Smooth muscle cell (in vitro differentiated cells): ENCODE measurements at regions not wholly inside any gene's neighbourhood (a gene's known extent, or its start where the extent isn't known, plus 50 kb on each side); places are given as distances from the start of the nearest gene placed in this dataset.

ENCODE experiments used
- DNase-seq: peaks from one replicate; lab custom pipeline; 2025; ENCODE audit not compliant: unreplicated experiment; lab: John Stamatoyannopoulos, UW
- H2AFZ ChIP-seq: fragments of 200-600 bp; sonication (generic); 2 replicates; pipeline ENCODE4 v1.6.0; 2016; ENCODE audit warnings: antibody characterized with exemption, low read depth, mild to moderate bottlenecking
- H3F3A ChIP-seq: fragments of 200-600 bp; sonication (generic); 2 replicates; pipeline ENCODE4 v1.6.0; 2017; ENCODE audit warnings: antibody characterized with exemption, low read depth
- H3K27ac ChIP-seq: fragments of 200-600 bp; sonication (generic); 2 replicates; pipeline ENCODE4 v1.5.1; 2016; ENCODE audit warnings: low read depth, mild to moderate bottlenecking
- H3K27me3 ChIP-seq: fragments of 200-600 bp; sonication (generic); 2 replicates; pipeline ENCODE4 v1.6.1; 2016; ENCODE audit warnings: low read depth, mild to moderate bottlenecking
- H3K36me3 ChIP-seq: fragments of 200-600 bp; sonication (generic); 2 replicates; pipeline ENCODE4 v1.5.1; 2016; ENCODE audit warnings: low read depth
- H3K4me1 ChIP-seq: fragments of 200-600 bp; sonication (generic); 2 replicates; pipeline ENCODE4 v1.5.1; 2016; ENCODE audit warnings: low read depth
- H3K4me2 ChIP-seq: fragments of 200-600 bp; sonication (generic); 2 replicates; pipeline ENCODE4 v1.6.0; 2016; ENCODE audit warnings: mild to moderate bottlenecking
- H3K4me3 ChIP-seq: fragments of 200-600 bp; sonication (generic); 2 replicates; pipeline ENCODE4 v1.5.1; 2016; ENCODE audit warnings: mild to moderate bottlenecking
- H3K79me2 ChIP-seq: fragments of 200-600 bp; sonication (generic); 2 replicates; pipeline ENCODE4 v1.6.0; 2016; ENCODE audit warnings: low read depth, mild to moderate bottlenecking
- H3K9ac ChIP-seq: fragments of 200-600 bp; sonication (generic); 2 replicates; pipeline ENCODE4 v1.6.0; 2016; ENCODE audit warnings: low read depth
- H3K9me3 ChIP-seq: fragments of 200-600 bp; sonication (generic); replicated peaks from 2 replicates; pipeline ENCODE4 v1.5.1; 2016; ENCODE audit warnings: low read depth
- H4K20me1 ChIP-seq: fragments of 200-600 bp; sonication (generic); 2 replicates; pipeline ENCODE4 v1.6.0; 2016; ENCODE audit warnings: low read depth
- WGBS: methylation state at CpG from one replicate; pipeline ENCODE4 v1.1.7; 2016; ENCODE audit warnings: low lambda C conversion rate; 5-methylcytosine and 5-hydroxymethylcytosine counted together
- TF ChIP-seq, protein P1 (sequence below): fragments of 200-600 bp; sonication (generic); IDR thresholded peaks from 2 replicates; pipeline ENCODE4 v1.5.1; 2017; ENCODE audit warnings: borderline replicate concordance, mild to moderate bottlenecking, antibody characterized with exemption; ENCODE audit not compliant: insufficient read depth, poor library complexity, severe bottlenecking

DNA sequence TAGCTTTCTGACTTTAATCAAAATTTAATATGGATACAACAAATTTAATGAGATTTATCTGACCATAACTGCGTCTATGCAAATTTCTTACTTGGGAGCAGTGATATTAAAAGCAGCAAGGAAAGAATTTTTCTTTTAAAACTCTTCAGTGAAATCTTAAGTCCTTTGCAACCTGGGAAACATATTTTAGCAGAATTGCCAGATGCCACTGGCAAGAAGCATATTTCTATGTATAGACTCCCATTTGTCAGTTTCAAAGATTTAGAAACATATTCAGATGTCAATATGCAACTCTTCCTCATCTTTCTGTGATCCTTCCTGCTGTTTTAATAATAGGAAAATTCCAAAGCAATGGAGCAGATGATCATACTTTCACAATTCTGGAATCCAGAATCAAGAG is 911.3 kb downstream of the LUZP2 start:
- Histone ChIP-seq H3K4me2 (no peak overlapping the region), H3K4me1 (no peaks in the 10 kb centered on the region), H4K20me1 (no peaks in the 10 kb centered on the region), H3K4me3 (no peak overlapping the region), H3K79me2 (no peaks in the 10 kb centered on the region), H3F3A (no peaks in the 10 kb centered on the region), H3K9ac (no peak overlapping the region), H2AFZ (no peak overlapping the region), H3K27me3 (no peaks in the 10 kb centered on the region), H3K27ac (no peak overlapping the region), H3K36me3 (no peaks in the 10 kb centered on the region), H3K9me3 (no peaks in the 10 kb centered on the region)
- no peak for DNase-seq
- 78% methylated on average over 1 of the region's 1 CpG for WGBS
- TF ChIP-seq, protein P1, sequence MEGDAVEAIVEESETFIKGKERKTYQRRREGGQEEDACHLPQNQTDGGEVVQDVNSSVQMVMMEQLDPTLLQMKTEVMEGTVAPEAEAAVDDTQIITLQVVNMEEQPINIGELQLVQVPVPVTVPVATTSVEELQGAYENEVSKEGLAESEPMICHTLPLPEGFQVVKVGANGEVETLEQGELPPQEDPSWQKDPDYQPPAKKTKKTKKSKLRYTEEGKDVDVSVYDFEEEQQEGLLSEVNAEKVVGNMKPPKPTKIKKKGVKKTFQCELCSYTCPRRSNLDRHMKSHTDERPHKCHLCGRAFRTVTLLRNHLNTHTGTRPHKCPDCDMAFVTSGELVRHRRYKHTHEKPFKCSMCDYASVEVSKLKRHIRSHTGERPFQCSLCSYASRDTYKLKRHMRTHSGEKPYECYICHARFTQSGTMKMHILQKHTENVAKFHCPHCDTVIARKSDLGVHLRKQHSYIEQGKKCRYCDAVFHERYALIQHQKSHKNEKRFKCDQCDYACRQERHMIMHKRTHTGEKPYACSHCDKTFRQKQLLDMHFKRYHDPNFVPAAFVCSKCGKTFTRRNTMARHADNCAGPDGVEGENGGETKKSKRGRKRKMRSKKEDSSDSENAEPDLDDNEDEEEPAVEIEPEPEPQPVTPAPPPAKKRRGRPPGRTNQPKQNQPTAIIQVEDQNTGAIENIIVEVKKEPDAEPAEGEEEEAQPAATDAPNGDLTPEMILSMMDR: no peak

DNA sequence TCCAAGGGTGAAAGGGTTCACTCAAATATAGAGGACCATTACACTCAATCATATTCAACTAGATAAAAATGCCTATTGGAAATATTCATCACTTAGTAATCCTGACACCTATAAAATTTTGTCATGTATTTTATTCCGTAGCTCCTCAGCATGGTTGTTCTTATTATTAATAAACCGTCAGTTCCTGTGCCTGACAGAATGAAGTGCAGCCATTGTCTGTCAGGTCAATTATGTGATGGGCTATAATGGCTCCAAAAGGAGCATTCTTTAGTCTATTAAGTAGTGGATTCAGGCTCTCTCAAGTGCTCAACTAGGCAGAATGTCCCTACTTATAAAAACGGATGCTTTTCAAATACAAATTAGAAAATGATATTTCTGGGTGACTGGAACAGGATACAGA is 916.1 kb upstream of the ANO3 start:
- no peak overlapping the region for H3K9ac ChIP-seq
- no peaks in the 10 kb centered on the region for H4K20me1 ChIP-seq
- H3K79me2 ChIP-seq: no peaks in the 10 kb centered on the region
- TF ChIP-seq, protein P1: no peak
- H3F3A ChIP-seq: no peaks in the 10 kb centered on the region
- H3K36me3 ChIP-seq: no peaks in the 10 kb centered on the region
- H3K4me2 ChIP-seq: no peak overlapping the region
- H3K27ac ChIP-seq: no peak overlapping the region
- no peak for DNase-seq
- 40% methylated on average over 3 of the region's 3 CpGs for WGBS
- no peaks in the 10 kb centered on the region for H3K9me3 ChIP-seq
- H3K4me1 ChIP-seq: no peaks in the 10 kb centered on the region
- H3K4me3 ChIP-seq: no peak overlapping the region
- no peak overlapping the region for H2AFZ ChIP-seq
- H3K27me3 ChIP-seq: no peaks in the 10 kb centered on the region

DNA sequence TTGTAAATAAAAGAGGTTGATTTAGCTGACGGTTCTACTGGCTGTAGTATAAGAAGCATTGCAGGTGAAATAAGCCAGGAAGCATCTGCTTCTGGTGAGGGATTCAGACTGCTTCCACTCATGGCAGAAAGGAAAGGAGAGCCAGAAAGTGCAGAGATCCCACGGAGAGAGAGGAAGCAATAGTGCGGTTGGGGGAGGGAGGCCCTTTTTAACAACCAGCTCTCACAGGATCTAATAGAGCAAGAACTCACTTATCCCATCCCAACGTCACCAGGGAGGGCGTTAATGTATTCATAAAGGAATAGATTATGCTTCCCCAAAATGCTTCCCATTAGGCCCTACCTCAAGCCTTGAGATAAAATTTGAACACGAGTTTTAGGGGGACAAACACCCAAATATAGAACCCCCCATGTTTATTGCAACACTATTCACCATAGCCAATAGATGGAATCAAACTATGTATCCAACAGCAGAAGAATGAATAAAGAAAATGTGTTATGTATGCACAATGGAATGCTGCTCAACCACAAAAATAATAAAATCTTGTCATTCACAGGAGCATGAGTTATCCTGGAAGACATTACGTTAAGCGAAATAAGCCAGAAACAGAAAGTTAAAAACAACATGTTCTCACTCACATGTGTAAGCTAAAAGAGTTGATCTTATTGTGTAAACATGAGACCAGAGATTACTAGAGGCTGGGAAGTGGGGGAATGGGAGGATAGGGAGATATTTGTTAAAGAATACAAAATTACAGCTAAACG is 908.3 kb upstream of the ANO3 start:
- H4K20me1 ChIP-seq: no peaks in the 10 kb centered on the region
- TF ChIP-seq, protein P1: no peak
- no peak for DNase-seq
- H3K27ac ChIP-seq: no peak overlapping the region
- H3F3A ChIP-seq: no peaks in the 10 kb centered on the region
- H3K9ac ChIP-seq: no peak overlapping the region
- peak overlapping the region; percentile 37 for H2AFZ ChIP-seq
- WGBS: 59% methylated on average over 9 of the region's 9 CpGs
- no peak overlapping the region for H3K4me2 ChIP-seq
- no peaks in the 10 kb centered on the region for H3K27me3 ChIP-seq
- H3K4me3 ChIP-seq: no peak overlapping the region
- H3K9me3 ChIP-seq: no peaks in the 10 kb centered on the region
- H3K4me1 ChIP-seq: no peaks in the 10 kb centered on the region
- no peaks in the 10 kb centered on the region for H3K36me3 ChIP-seq
- H3K79me2 ChIP-seq: no peaks in the 10 kb centered on the region

DNA sequence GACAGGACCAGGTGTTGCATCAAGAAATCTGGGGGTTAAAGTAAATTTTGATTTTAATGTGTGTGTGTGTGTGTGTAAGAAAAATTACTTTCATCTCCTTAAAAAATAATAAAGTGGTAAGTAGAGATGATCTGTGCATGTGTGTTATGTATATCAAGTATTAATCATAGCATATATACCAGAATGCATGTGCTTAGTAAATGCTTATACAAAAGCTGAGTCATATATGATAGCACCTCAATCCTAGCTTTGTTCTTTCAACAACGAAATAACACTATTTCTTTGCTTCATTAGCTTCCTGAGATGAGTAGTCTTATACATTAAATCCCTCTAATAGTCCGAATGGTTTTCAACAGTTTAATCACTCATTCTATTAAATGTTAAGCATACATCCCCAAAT is 899.6 kb upstream of the ANO3 start:
- no peaks in the 10 kb centered on the region for H3K36me3 ChIP-seq
- H2AFZ ChIP-seq: no peak overlapping the region
- H3F3A ChIP-seq: no peaks in the 10 kb centered on the region
- no peak overlapping the region for H3K9ac ChIP-seq
- no peak overlapping the region for H3K27ac ChIP-seq
- H3K4me2 ChIP-seq: no peak overlapping the region
- TF ChIP-seq, protein P1: no peak
- WGBS: 83% methylated on average over 2 of the region's 2 CpGs
- no peak for DNase-seq
- H3K4me1 ChIP-seq: no peaks in the 10 kb centered on the region
- H3K27me3 ChIP-seq: no peaks in the 10 kb centered on the region
- H3K4me3 ChIP-seq: no peak overlapping the region
- H3K79me2 ChIP-seq: no peaks in the 10 kb centered on the region
- no peaks in the 10 kb centered on the region for H3K9me3 ChIP-seq
- no peaks in the 10 kb centered on the region for H4K20me1 ChIP-seq
